GM12891 (cell line): ENCODE measurements at regions not wholly inside any gene's neighbourhood (a gene's known extent, or its start where the extent isn't known, plus 50 kb on each side); places are given as distances from the start of the nearest gene placed in this dataset.

ENCODE experiments used
- PAX5 ChIP-seq: IDR thresholded peaks from 2 replicates; pipeline ENCODE4 v1.6.1; 2011; ENCODE audit warnings: low read length, moderate library complexity, mild to moderate bottlenecking; ENCODE audit not compliant: insufficient read depth, severe bottlenecking
- POLR2A ChIP-seq: IDR thresholded peaks from 2 replicates; pipeline ENCODE4 v1.6.1; 2011; ENCODE audit warnings: low read depth, low read length, control low read depth
- POLR2AphosphoS5 ChIP-seq: IDR thresholded peaks from 2 replicates; pipeline ENCODE4 v1.6.1; 2011; ENCODE audit warnings: low read depth, low read length, control low read depth
- POU2F2 ChIP-seq: IDR thresholded peaks from 2 replicates; pipeline ENCODE4 v1.6.1; 2011; ENCODE audit warnings: low read depth, mild to moderate bottlenecking, control low read depth, low read length, moderate library complexity
- SPI1 ChIP-seq: IDR thresholded peaks from 2 replicates; pipeline ENCODE4 v1.6.1; 2011; ENCODE audit warnings: low read depth, low read length, control low read depth
- TAF1 ChIP-seq: IDR thresholded peaks from 2 replicates; pipeline ENCODE4 v1.6.1; 2011; ENCODE audit warnings: low read depth, low read length, control low read depth

DNA sequence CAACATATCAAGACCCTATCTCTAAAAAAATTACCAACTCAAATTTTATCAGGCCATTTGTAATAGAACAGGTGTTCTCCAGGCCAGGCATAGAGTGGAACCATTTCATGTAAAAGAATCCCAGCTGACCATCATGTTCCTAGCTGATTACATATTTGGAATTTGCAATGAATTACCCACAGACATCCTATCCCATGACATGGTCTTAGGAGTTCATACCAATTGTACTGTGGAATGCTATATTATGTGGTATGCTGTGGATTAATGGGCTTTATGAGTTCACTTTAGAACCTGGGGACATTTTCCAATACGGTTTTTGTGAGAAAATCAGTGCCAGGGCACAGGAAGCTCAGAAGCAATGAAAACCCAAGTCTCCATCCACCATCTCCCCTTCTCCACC, 110.3 kb downstream of the ZNF281 start:
- TF ChIP-seq POLR2AphosphoS5 (no peak), SPI1 (no peak), POLR2A (no peak), TAF1 (no peak), POU2F2 (no peak), PAX5 (no peak)
